ENCODE measurements at regions not wholly inside any gene's neighbourhood (a gene's known extent, or its start where the extent isn't known, plus 50 kb on each side); places are given as distances from the start of the nearest gene placed in this dataset.

DNA sequence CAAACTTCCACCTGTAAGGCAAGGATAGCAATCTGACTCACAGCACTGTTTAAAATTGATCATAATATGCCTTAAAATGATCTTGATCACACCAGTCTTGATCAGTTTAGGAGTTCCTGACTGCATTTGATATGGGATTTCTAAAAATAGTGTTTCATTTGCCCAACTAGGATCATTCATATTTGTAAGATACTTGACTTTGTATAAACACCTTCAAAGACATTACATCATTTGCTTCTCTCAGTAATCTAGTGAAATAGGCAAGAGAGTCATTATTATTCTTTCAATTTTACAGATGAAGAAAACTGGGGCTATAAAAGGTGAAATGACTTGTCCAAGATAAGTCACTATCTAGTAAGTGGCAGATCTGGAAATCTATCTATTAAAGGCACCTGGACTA is 521.1 kb downstream of the GATA3 start:
- no peak for DNase-seq (ENCODE audit: low spot score)
- TF ChIP-seq CTCF (IDR thresholded peaks at IDR 0.05) = no peak
- Histone ChIP-seq H3K27me3 (no peaks in the 10 kb centered on the region), H3K27ac (no peak overlapping the region), H3K36me3 (no peaks in the 10 kb centered on the region), H3K4me3 (no peak overlapping the region), H3K4me1 (no peaks in the 10 kb centered on the region), H3K9me3 (no peaks in the 10 kb centered on the region)

DNA sequence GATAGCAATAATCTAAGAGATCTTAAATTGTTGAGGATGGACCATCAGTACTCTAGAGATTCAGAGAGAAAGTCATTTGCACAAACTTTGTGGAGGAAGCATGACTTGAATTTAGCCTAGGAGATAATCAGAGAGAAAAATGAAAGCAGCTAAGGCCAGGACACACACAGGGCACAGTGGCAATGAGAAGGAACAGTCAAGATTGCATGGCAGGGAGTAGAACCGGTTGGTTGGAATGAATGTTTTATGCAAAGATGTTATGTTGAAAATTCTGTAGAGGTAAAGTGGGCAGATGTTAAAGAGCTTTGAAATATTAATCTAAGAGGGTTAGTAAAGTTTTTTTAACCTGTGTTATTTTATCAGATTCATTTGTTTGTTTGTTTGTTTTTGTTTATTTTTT is 521.8 kb downstream of the GATA3 start:
- H3K27me3 ChIP-seq = no peaks in the 10 kb centered on the region
- H3K4me1 ChIP-seq = no peaks in the 10 kb centered on the region
- H3K4me3 ChIP-seq = no peak overlapping the region
- H3K9me3 ChIP-seq = no peaks in the 10 kb centered on the region
- no peak for DNase-seq (ENCODE audit: low spot score)
- TF ChIP-seq CTCF (IDR thresholded peaks at IDR 0.05) = no peak
- no peak overlapping the region for H3K27ac ChIP-seq
- H3K36me3 ChIP-seq = no peaks in the 10 kb centered on the region

- TF ChIP-seq CTCF (IDR thresholded peaks at IDR 0.05) = no peak
- Histone ChIP-seq H3K27ac (no peak overlapping the region), H3K9me3 (no peaks in the 10 kb centered on the region), H3K27me3 (no peaks in the 10 kb centered on the region), H3K4me3 (no peak overlapping the region), H3K4me1 (no peaks in the 10 kb centered on the region), H3K36me3 (no peaks in the 10 kb centered on the region)
- no peak for DNase-seq (ENCODE audit: low spot score)
Observed at GRCh38 chr10:8576911-8577310, 522.4 kb downstream of the GATA3 start.

- H3K4me1 ChIP-seq = no peaks in the 10 kb centered on the region
- H3K9me3 ChIP-seq = no peaks in the 10 kb centered on the region
- H3K27ac ChIP-seq = no peak overlapping the region
- no peak for DNase-seq (ENCODE audit: low spot score)
- no peaks in the 10 kb centered on the region for H3K27me3 ChIP-seq
- TF ChIP-seq CTCF (IDR thresholded peaks at IDR 0.05) = no peak
- no peak overlapping the region for H3K4me3 ChIP-seq
- H3K36me3 ChIP-seq = no peaks in the 10 kb centered on the region
Observed at GRCh38 chr10:8577686-8578085, 523.2 kb downstream of the GATA3 start.

GRCh38 chr10:8581521-8582225 is 527.2 kb downstream of the GATA3 start:
- no peak for TF ChIP-seq CTCF (IDR thresholded peaks at IDR 0.05)

DNA sequence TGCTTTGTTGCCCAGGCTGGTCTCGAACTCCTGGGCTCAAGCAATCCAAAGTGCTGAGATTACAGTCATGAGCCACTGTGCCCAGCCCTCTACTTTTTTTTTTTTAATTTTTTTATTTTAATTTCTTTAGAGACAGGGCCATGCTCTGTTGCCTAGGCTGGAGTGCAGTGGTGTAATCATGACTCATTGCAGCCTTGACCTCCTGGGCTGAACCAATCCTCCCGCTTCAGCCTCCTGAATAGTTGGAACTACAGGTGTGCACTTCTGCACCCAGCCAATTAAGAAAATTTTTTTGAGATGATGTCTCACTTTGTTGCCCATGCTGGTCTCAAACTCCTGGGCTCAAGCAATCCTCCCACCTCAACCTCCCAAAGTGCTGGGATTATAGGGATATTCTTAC is 528.6 kb downstream of the GATA3 start:
- no peak overlapping the region for H3K4me3 ChIP-seq
- H3K27me3 ChIP-seq = no peaks in the 10 kb centered on the region
- no peaks in the 10 kb centered on the region for H3K36me3 ChIP-seq
- no peaks in the 10 kb centered on the region for H3K4me1 ChIP-seq
- no peak for DNase-seq (ENCODE audit: low spot score)
- H3K9me3 ChIP-seq = no peaks in the 10 kb centered on the region
- no peak overlapping the region for H3K27ac ChIP-seq
- no peak for TF ChIP-seq CTCF (IDR thresholded peaks at IDR 0.05)

More at GRCh38 chr10:8581521-8582225, 527.2 kb downstream of the GATA3 start:
- Histone ChIP-seq H3K27me3 (no peaks in the 10 kb centered on the region), H3K4me1 (no peaks in the 10 kb centered on the region), H3K36me3 (no peaks in the 10 kb centered on the region), H3K9me3 (no peaks in the 10 kb centered on the region), H3K27ac (no peak overlapping the region), H3K4me3 (no peak overlapping the region)
- no peak for DNase-seq (ENCODE audit: low spot score)

Measured in right atrium auricular region (tissue), 2 donors.